ENCODE measurements at regions not wholly inside any gene's neighbourhood (a gene's known extent, or its start where the extent isn't known, plus 50 kb on each side); places are given as distances from the start of the nearest gene placed in this dataset.

DNA sequence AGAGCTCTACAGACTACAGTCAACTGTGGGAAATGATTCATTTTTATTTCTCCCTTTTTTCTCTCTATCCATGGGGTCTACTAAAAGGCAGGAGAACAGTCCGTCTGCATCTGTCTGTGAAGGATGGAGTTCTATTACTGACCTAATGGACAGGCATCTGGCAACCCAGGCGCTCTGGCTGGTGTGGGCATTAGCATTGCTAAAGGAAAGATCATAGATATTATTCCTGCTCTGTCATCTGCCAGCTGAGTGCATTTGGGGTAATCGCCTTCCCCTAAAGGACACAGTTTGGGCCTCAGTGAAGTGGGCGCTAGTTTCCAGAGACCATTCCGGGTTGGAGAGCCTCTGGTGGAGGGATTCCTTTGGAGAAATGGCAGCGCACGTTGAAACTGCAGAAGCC lies 201.3 kb upstream of the TCERG1L start (continued):
- no peak for TF ChIP-seq REST (IDR thresholded peaks at IDR 0.05; ENCODE audit: borderline replicate concordance)

DNA sequence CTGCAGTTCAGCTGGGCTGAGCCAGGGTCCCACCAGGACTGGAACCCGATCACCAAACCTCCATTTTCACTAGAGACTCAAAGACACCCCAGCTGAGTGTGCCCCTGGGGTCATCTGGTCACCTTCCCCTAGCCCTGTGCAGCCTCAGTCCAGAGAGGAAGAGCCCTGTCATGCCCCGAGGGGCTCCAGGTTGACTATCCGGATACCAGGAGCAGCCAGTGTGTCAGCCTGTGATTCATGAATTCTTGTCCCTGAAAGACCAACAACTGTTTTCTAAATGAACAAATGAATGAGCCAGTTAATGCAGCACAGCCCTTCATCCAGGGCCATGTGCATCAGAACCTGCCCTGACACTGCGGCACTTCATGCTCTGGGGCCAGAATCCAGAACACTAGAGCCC lies 201.9 kb upstream of the TCERG1L start:
- no peaks in the 10 kb centered on the region for H3K9me2 ChIP-seq (ENCODE audit: insufficient read depth, low read length)
- H3F3A ChIP-seq (ENCODE audit: insufficient read depth, low read length, poor library complexity, severe bottlenecking), result no peaks in the 10 kb centered on the region
- H2AFZ ChIP-seq (ENCODE audit: low read depth, low read length), result no peak overlapping the region
- H3K27ac ChIP-seq (ENCODE audit: low read length), result no peak overlapping the region
- H3K9me3 ChIP-seq (ENCODE audit: low read length), result no peaks in the 10 kb centered on the region
- H3K36me3 ChIP-seq (ENCODE audit: insufficient read depth, low read length), result no peaks in the 10 kb centered on the region
- TF ChIP-seq MXI1 (conservative IDR thresholded peaks at IDR 0.05; ENCODE audit: poor library complexity, severe bottlenecking) (no peak), SMC3 (conservative IDR thresholded peaks at IDR 0.05; ENCODE audit: poor library complexity) (no peak)
- H3K27me3 ChIP-seq (ENCODE audit: insufficient read depth, low read depth, low read length), result no peaks in the 10 kb centered on the region
- H3K9ac ChIP-seq (ENCODE audit: low read length), result no peak overlapping the region
- no peaks in the 10 kb centered on the region for H4K20me1 ChIP-seq (ENCODE audit: insufficient read depth)
- H3K4me3 ChIP-seq (ENCODE audit: low read length), result no peak overlapping the region
- H3K79me2 ChIP-seq (replicated peaks; ENCODE audit: insufficient read depth, low read length), result no peaks in the 10 kb centered on the region
- H3K4me2 ChIP-seq (ENCODE audit: low read length), result no peak overlapping the region

GRCh38 chr10:131513901-131514300 lies 202.4 kb upstream of the TCERG1L start:
- TF ChIP-seq MXI1 (conservative IDR thresholded peaks at IDR 0.05; ENCODE audit: poor library complexity, severe bottlenecking) (no peak), SMC3 (conservative IDR thresholded peaks at IDR 0.05; ENCODE audit: poor library complexity) (no peak), RAD21 (conservative IDR thresholded peaks at IDR 0.05) (no peak), TAF1 (IDR thresholded peaks at IDR 0.05; ENCODE audit: low read depth) (no peak), EZH2 (IDR thresholded peaks at IDR 0.05; ENCODE audit: borderline replicate concordance, insufficient read depth, low read length, poor library complexity, severe bottlenecking) (no peak), REST (IDR thresholded peaks at IDR 0.05; ENCODE audit: borderline replicate concordance) (no peak), EP300 (conservative IDR thresholded peaks at IDR 0.05; ENCODE audit: poor library complexity, severe bottlenecking) (no peak), POLR2AphosphoS5 (IDR thresholded peaks at IDR 0.05) (no peak), CTCF (IDR thresholded peaks at IDR 0.05; ENCODE audit: poor library complexity, severe bottlenecking) (no peak)
- Histone ChIP-seq H3K9me2 (ENCODE audit: insufficient read depth, low read length) (no peaks in the 10 kb centered on the region), H2AFZ (ENCODE audit: low read depth, low read length) (no peak overlapping the region), H3K9me3 (ENCODE audit: low read length) (no peaks in the 10 kb centered on the region), H3K36me3 (ENCODE audit: insufficient read depth, low read length) (no peaks in the 10 kb centered on the region), H3K4me3 (ENCODE audit: low read length) (no peak overlapping the region), H3K27ac (ENCODE audit: low read length) (no peak overlapping the region), H3K4me2 (ENCODE audit: low read length) (no peak overlapping the region), H3K27me3 (ENCODE audit: insufficient read depth, low read depth, low read length) (no peaks in the 10 kb centered on the region), H4K20me1 (ENCODE audit: insufficient read depth) (no peaks in the 10 kb centered on the region), H3F3A (ENCODE audit: insufficient read depth, low read length, poor library complexity, severe bottlenecking) (no peaks in the 10 kb centered on the region), H3K9ac (ENCODE audit: low read length) (no peak overlapping the region), H3K79me2 (replicated peaks; ENCODE audit: insufficient read depth, low read length) (no peaks in the 10 kb centered on the region)
